SK-N-SH treated with all-trans-retinoic acid at 6 μM for 48 hours (cell line): ENCODE measurements at regions not wholly inside any gene's neighbourhood (a gene's known extent, or its start where the extent isn't known, plus 50 kb on each side); places are given as distances from the start of the nearest gene placed in this dataset.

ENCODE experiments used
- ARNTL ChIP-seq: fragments of 450-650 bp; formaldehyde crosslinking; IDR thresholded peaks from 2 replicates; pipeline ENCODE4 v1.5.0; 2020; ENCODE audit warnings: low read depth, mild to moderate bottlenecking, moderate library complexity, borderline replicate concordance
- BACH2 ChIP-seq: fragments of 250-450 bp; sonication (Bioruptor Pico); IDR thresholded peaks from 2 replicates; pipeline ENCODE4 v1.9.0; 2021; ENCODE audit warnings: mild to moderate bottlenecking, borderline replicate concordance
- CSDC2 ChIP-seq: fragments of 250-450 bp; sonication (Bioruptor Pico); IDR thresholded peaks from 2 replicates; pipeline ENCODE4 v1.5.0; 2020; ENCODE audit warnings: mild to moderate bottlenecking, moderate library complexity
- ESRRG ChIP-seq: fragments of 250-450 bp; sonication (Bioruptor Pico); IDR thresholded peaks from 2 replicates; pipeline ENCODE4 v1.6.1; 2021; ENCODE audit warnings: mild to moderate bottlenecking
- GLIS3 ChIP-seq: fragments of 250-450 bp; sonication (Bioruptor Pico); IDR thresholded peaks from 2 replicates; pipeline ENCODE4 v1.5.0; 2020; ENCODE audit warnings: mild to moderate bottlenecking, moderate library complexity
- ISL1 ChIP-seq: fragments of 250-450 bp; sonication (Bioruptor Pico); IDR thresholded peaks from 2 replicates; pipeline ENCODE4 v2.1.2; 2022; ENCODE audit warnings: mild to moderate bottlenecking, moderate library complexity
- ZC3H10 ChIP-seq: fragments of 250-450 bp; sonication (Bioruptor Pico); IDR thresholded peaks from 2 replicates; pipeline ENCODE4 v1.5.1; 2021; ENCODE audit warnings: mild to moderate bottlenecking, moderate library complexity
- ZFP3 ChIP-seq: fragments of 250-450 bp; sonication (Bioruptor Pico); IDR thresholded peaks from 2 replicates; pipeline ENCODE4 v1.5.0; 2020; ENCODE audit warnings: mild to moderate bottlenecking, moderate library complexity
- ZNF70 ChIP-seq: fragments of 450-650 bp; formaldehyde crosslinking; IDR thresholded peaks from 2 replicates; pipeline ENCODE4 v1.5.0; 2020; ENCODE audit warnings: mild to moderate bottlenecking, moderate library complexity
- TF ChIP-seq, protein P1 (sequence below): fragments of 250-450 bp; sonication (Bioruptor Pico); IDR thresholded peaks from 2 replicates; pipeline ENCODE4 v1.5.1; 2020; ENCODE audit warnings: low read depth, mild to moderate bottlenecking, moderate library complexity
- TF ChIP-seq, protein P2 (sequence below): fragments of 250-450 bp; sonication (Bioruptor Pico); IDR thresholded peaks from 2 replicates; pipeline ENCODE4 v1.8.0; 2020; ENCODE audit warnings: mild to moderate bottlenecking, moderate library complexity, borderline replicate concordance

DNA sequence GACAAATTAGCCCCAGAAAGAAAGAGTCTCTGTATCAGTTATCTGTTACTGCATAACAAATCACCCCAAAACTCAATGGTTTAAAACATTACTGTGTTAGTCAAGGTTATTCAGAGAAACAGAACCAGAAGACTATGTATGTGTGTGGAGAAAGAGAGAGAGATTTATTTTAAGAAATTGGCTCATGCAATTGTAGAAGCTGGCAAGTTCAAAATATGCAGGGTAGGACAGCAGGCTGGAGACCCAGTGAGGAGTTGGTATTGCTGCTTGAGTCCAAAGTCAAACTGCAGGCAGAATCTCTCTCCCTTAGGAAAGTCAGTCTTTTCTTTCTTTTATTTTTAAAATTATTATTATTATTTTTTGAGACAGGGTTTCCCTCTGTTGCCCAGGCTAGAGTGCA lies 50.2 kb upstream of the TNR start:
- no peak for TF ChIP-seq ZC3H10 (CRISPR knock-in tag)
- no peak for TF ChIP-seq GLIS3 (CRISPR knock-in tag)
- TF ChIP-seq ESRRG (CRISPR knock-in tag): no peak
- TF ChIP-seq BACH2 (CRISPR knock-in tag): no peak
- no peak for TF ChIP-seq ARNTL (CRISPR knock-in tag)
- no peak for TF ChIP-seq ZFP3 (CRISPR knock-in tag)
- TF ChIP-seq, protein P1, sequence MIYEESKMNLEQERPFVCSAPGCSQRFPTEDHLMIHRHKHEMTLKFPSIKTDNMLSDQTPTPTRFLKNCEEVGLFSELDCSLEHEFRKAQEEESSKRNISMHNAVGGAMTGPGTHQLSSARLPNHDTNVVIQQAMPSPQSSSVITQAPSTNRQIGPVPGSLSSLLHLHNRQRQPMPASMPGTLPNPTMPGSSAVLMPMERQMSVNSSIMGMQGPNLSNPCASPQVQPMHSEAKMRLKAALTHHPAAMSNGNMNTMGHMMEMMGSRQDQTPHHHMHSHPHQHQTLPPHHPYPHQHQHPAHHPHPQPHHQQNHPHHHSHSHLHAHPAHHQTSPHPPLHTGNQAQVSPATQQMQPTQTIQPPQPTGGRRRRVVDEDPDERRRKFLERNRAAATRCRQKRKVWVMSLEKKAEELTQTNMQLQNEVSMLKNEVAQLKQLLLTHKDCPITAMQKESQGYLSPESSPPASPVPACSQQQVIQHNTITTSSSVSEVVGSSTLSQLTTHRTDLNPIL (CRISPR knock-in tag): no peak
- TF ChIP-seq ISL1 (CRISPR knock-in tag): no peak
- no peak for TF ChIP-seq CSDC2 (CRISPR knock-in tag)
- TF ChIP-seq ZNF70 (CRISPR knock-in tag): no peak
- TF ChIP-seq, protein P2, sequence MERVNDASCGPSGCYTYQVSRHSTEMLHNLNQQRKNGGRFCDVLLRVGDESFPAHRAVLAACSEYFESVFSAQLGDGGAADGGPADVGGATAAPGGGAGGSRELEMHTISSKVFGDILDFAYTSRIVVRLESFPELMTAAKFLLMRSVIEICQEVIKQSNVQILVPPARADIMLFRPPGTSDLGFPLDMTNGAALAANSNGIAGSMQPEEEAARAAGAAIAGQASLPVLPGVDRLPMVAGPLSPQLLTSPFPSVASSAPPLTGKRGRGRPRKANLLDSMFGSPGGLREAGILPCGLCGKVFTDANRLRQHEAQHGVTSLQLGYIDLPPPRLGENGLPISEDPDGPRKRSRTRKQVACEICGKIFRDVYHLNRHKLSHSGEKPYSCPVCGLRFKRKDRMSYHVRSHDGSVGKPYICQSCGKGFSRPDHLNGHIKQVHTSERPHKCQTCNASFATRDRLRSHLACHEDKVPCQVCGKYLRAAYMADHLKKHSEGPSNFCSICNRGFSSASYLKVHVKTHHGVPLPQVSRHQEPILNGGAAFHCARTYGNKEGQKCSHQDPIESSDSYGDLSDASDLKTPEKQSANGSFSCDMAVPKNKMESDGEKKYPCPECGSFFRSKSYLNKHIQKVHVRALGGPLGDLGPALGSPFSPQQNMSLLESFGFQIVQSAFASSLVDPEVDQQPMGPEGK (CRISPR knock-in tag): no peak
